ENCODE measurements at regions not wholly inside any gene's neighbourhood (a gene's known extent, or its start where the extent isn't known, plus 50 kb on each side); places are given as distances from the start of the nearest gene placed in this dataset.

DNA sequence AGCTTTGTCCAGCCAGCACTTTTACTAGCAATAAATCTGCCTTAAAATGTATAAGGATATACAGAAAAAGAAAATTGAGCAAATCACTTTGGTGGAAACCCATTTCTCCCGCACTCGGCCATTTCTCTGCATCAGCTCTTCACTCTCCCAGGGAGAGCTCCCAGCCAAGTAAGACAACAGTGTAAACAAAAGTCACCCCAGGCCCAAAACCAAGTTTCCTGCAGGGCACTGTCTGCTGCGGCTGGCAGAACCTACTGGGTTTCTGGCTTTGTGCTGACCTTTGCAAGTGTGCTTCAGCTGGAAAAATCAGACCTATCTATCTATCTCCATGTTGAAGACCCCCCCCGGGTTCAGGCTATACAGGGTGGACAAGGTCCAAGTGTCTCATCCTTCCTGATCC, 476.7 kb upstream of the CAMK1G start:
- TF ChIP-seq, protein P1, sequence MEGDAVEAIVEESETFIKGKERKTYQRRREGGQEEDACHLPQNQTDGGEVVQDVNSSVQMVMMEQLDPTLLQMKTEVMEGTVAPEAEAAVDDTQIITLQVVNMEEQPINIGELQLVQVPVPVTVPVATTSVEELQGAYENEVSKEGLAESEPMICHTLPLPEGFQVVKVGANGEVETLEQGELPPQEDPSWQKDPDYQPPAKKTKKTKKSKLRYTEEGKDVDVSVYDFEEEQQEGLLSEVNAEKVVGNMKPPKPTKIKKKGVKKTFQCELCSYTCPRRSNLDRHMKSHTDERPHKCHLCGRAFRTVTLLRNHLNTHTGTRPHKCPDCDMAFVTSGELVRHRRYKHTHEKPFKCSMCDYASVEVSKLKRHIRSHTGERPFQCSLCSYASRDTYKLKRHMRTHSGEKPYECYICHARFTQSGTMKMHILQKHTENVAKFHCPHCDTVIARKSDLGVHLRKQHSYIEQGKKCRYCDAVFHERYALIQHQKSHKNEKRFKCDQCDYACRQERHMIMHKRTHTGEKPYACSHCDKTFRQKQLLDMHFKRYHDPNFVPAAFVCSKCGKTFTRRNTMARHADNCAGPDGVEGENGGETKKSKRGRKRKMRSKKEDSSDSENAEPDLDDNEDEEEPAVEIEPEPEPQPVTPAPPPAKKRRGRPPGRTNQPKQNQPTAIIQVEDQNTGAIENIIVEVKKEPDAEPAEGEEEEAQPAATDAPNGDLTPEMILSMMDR (IDR thresholded peaks at IDR 0.05) = no peak
- no peak for TF ChIP-seq POLR2A (IDR thresholded peaks at IDR 0.05)

Measured in lower leg skin (tissue), 3 donors.